PFSK-1 (cell line): ENCODE measurements at regions not wholly inside any gene's neighbourhood (a gene's known extent, or its start where the extent isn't known, plus 50 kb on each side); places are given as distances from the start of the nearest gene placed in this dataset.

Experiments
- FOXP2 ChIP-seq: optimal IDR thresholded peaks from 2 replicates; pipeline ENCODE3; 2011; ENCODE audit warnings: borderline replicate concordance, control low read depth, inconsistent platforms; ENCODE audit not compliant: insufficient read depth; ENCODE audit errors: extremely low read length, extremely low read depth
- POLR2AphosphoS5 ChIP-seq: IDR thresholded peaks from 2 replicates; pipeline ENCODE4 v1.6.1; 2012; ENCODE audit warnings: low read depth, mild to moderate bottlenecking, control low read depth, low read length, moderate library complexity
- REST ChIP-seq, 2 experiments: IDR thresholded peaks; 2 replicates each; pipeline versions ENCODE4 v1.6.1 to v1.8.0; 2011 to 2012; ENCODE audit warnings: low read depth in 2 of 2, low read length in 2 of 2, control low read depth in 1 of 2, inconsistent platforms in 1 of 2, mild to moderate bottlenecking in 1 of 2, moderate library complexity in 1 of 2; ENCODE audit not compliant: insufficient read depth in 1 of 2
- SIN3A ChIP-seq: IDR thresholded peaks from 2 replicates; pipeline ENCODE4 v1.6.1; 2012; ENCODE audit warnings: mild to moderate bottlenecking, low read length, moderate library complexity, borderline replicate concordance; ENCODE audit not compliant: insufficient read depth
- TAF1 ChIP-seq: IDR thresholded peaks from 2 replicates; pipeline ENCODE4 v1.6.1; 2012; ENCODE audit warnings: low read length, control low read depth, borderline replicate concordance; ENCODE audit not compliant: insufficient read depth

- TF ChIP-seq TAF1 (no peak), POLR2AphosphoS5 (no peak), REST (IDR thresholded peaks at IDR 0.05; ENCODE audit: insufficient read depth in 1 of 2, low read depth in 2 of 2, low read length in 2 of 2) (no peak), FOXP2 (no peak)
Observed at GRCh38 chr6:168919470-168920179, 334.0 kb downstream of the THBS2 start.

GRCh38 chr6:168916576-168917211 is 337.0 kb downstream of the THBS2 start:
- TF ChIP-seq POLR2AphosphoS5 (no peak), SIN3A (no peak), FOXP2 (no peak), TAF1 (no peak), REST (IDR thresholded peaks at IDR 0.05; ENCODE audit: insufficient read depth in 1 of 2, low read depth in 2 of 2, low read length in 2 of 2) (no peak)

- TF ChIP-seq REST (IDR thresholded peaks at IDR 0.05; ENCODE audit: insufficient read depth in 1 of 2, low read depth in 2 of 2, low read length in 2 of 2) (no peak), TAF1 (no peak), SIN3A (no peak), FOXP2 (no peak), POLR2AphosphoS5 (no peak)
Observed at GRCh38 chr6:168915855-168916254, 337.8 kb downstream of the THBS2 start.

GRCh38 chr6:168915242-168915641 is 338.4 kb downstream of the THBS2 start:
- TF ChIP-seq TAF1 (no peak), REST (IDR thresholded peaks at IDR 0.05; ENCODE audit: insufficient read depth in 1 of 2, low read depth in 2 of 2, low read length in 2 of 2) (no peak), POLR2AphosphoS5 (no peak), FOXP2 (no peak)
